CD4-positive, alpha-beta memory T cell (primary cell): ENCODE measurements at regions not wholly inside any gene's neighbourhood (a gene's known extent, or its start where the extent isn't known, plus 50 kb on each side); places are given as distances from the start of the nearest gene placed in this dataset.

ENCODE experiments used
- CTCF ChIA-PET: fragments of 350-600 bp; sonication (Branson Sonifier 250); formaldehyde crosslinking; loops from one replicate; lab custom pipeline; 2021; ENCODE audit warnings: inconsistent platforms; ENCODE audit not compliant: partially characterized antibody; lab: Charles Lee
- POLR2A ChIA-PET: fragments of 350-600 bp; sonication (Branson Sonifier 250); formaldehyde crosslinking; loops from one replicate; lab custom pipeline; 2021; ENCODE audit not compliant: partially characterized antibody; lab: Charles Lee
- DNase-seq, 5 donors: peaks; one replicate each; pipeline versions ENCODE4 v3.0.0 to v3.0.0-alpha.2; 2020 to 2022; ENCODE audit warnings: mixed read lengths in 1 of 5
- H3K27ac ChIP-seq: one replicate; pipeline ENCODE4 v1.7.0; 2013; ENCODE audit warnings: low read depth, low read length
- H3K27me3 ChIP-seq: 2 replicates; pipeline ENCODE4 v1.7.0; 2013; ENCODE audit warnings: mild to moderate bottlenecking, low read length, moderate library complexity; ENCODE audit not compliant: insufficient read depth
- H3K36me3 ChIP-seq: 2 replicates; pipeline ENCODE4 v1.7.0; 2013; ENCODE audit warnings: mild to moderate bottlenecking, low read length, moderate library complexity; ENCODE audit not compliant: insufficient read depth
- H3K4me1 ChIP-seq: 2 replicates; pipeline ENCODE4 v1.7.0; 2013; ENCODE audit warnings: mild to moderate bottlenecking, low read length, moderate library complexity; ENCODE audit not compliant: insufficient read depth
- H3K4me3 ChIP-seq, 2 donors: one replicate each; pipeline ENCODE4 v1.7.0; 2013; ENCODE audit warnings: low read length in 2 of 2, mild to moderate bottlenecking in 1 of 2
- H3K9me3 ChIP-seq, 2 donors: one replicate each; pipeline ENCODE4 v1.7.0; 2013; ENCODE audit warnings: low read length in 2 of 2, control low read depth in 1 of 2; ENCODE audit not compliant: control insufficient read depth in 1 of 2
- H3K27ac Mint-ChIP-seq, 7 donors: one replicate each; pipeline ENCODE4 v1.8.0; 2020 to 2021; ENCODE audit warnings: mixed read lengths in 7 of 7, mild to moderate bottlenecking in 6 of 7, inconsistent platforms in 3 of 7, moderate library complexity in 3 of 7
- H3K27me3 Mint-ChIP-seq, 2 donors: one replicate each; pipeline ENCODE4 v1.8.0; 2020 to 2021; ENCODE audit warnings: mixed read lengths in 2 of 2
- H3K36me3 Mint-ChIP-seq, 2 donors: one replicate each; pipeline ENCODE4 v1.8.0; 2020 to 2021; ENCODE audit warnings: mixed read lengths in 2 of 2, inconsistent platforms in 1 of 2, mild to moderate bottlenecking in 1 of 2
- H3K4me1 Mint-ChIP-seq, 4 donors: one replicate each; pipeline ENCODE4 v1.8.0; 2020 to 2021; ENCODE audit warnings: mixed read lengths in 4 of 4, mild to moderate bottlenecking in 1 of 4
- H3K4me3 Mint-ChIP-seq, 8 donors: one replicate each; pipeline ENCODE4 v1.8.0; 2020 to 2021; ENCODE audit warnings: mixed read lengths in 8 of 8, mild to moderate bottlenecking in 7 of 8, moderate library complexity in 6 of 8, inconsistent platforms in 3 of 8
- H3K9me3 Mint-ChIP-seq, 8 donors: one replicate each; pipeline ENCODE4 v1.8.0; 2020 to 2021; ENCODE audit warnings: mixed read lengths in 8 of 8, mild to moderate bottlenecking in 5 of 8, inconsistent platforms in 3 of 8, moderate library complexity in 1 of 8
- intact Hi-C: fragments of 100-400 bp; cut with micrococcal nuclease; formaldehyde crosslinking; loops from one replicate; pipeline ENCODE4 v1.15.1; 2023

DNA sequence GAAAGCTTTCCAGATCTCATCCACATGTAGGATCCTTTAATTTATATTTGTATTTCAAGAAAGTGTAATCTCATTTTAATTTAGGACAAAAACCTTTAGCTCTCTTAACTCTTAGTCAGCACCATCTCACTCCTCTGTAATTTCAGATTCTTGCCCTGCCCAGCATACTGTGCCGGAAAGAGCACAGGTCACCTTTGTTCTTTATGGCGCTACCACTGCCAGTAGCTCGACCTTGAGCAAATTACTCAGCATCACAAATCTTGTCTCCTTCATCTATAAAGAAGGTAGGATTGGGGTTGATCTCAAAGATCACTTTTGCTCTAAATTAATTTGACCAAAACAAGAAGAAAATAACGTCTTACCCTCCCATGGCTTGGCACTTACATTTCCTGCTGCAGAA, 56.1 kb upstream of the ZC3H11B start:
- no peak overlapping the region for H3K27ac Mint-ChIP-seq
- POLR2A ChIA-PET = no interaction called here
- no peak overlapping the region for H3K4me3 Mint-ChIP-seq
- no peak overlapping the region for H3K27ac ChIP-seq
- CTCF ChIA-PET = no interaction called here
- peaks cover 0 to 6% (median 0%) of the 10 kb centered on the region in 8 donors for H3K9me3 Mint-ChIP-seq
- H3K4me3 ChIP-seq = no peak overlapping the region
- intact Hi-C loops = no loop called here
- H3K36me3 Mint-ChIP-seq = no peaks in the 10 kb centered on the region
- no peaks in the 10 kb centered on the region for H3K27me3 ChIP-seq
- H3K4me1 Mint-ChIP-seq = no peaks in the 10 kb centered on the region
- H3K9me3 ChIP-seq = no peaks in the 10 kb centered on the region
- H3K27me3 Mint-ChIP-seq = peaks cover 0 to 2% of the 10 kb centered on the region in 2 donors
- no peaks in the 10 kb centered on the region for H3K36me3 ChIP-seq
- no peaks in the 10 kb centered on the region for H3K4me1 ChIP-seq
- DNase-seq = no peak

DNA sequence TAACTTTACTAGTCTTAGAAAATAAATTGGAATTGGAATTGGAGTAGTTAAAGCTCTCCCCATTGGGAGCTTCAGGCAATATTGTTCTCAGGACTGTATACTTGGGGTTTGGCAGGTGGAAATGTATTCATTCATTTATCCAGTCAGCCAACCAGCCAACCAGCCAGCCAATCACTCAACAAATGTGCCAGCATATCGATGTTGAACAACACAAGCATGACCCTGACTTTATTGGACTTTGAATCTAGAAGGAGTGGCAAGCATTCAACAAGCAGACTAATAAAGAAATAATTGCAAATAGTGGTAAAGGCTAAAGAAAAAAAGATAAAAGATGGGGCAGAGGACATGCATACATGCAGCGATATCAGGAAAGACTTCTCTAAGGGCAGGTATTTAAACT, 55.5 kb upstream of the ZC3H11B start:
- intact Hi-C loops = no loop called here
- no peak overlapping the region for H3K4me3 Mint-ChIP-seq
- Histone ChIP-seq H3K4me1 (no peaks in the 10 kb centered on the region), H3K27ac (no peak overlapping the region), H3K4me3 (no peak overlapping the region), H3K27me3 (no peaks in the 10 kb centered on the region), H3K36me3 (no peaks in the 10 kb centered on the region), H3K9me3 (no peaks in the 10 kb centered on the region)
- no peak for DNase-seq
- H3K27me3 Mint-ChIP-seq = peaks cover 2 to 3% of the 10 kb centered on the region in 2 donors
- ChIA-PET POLR2A (no interaction called here), CTCF (no interaction called here)
- H3K36me3 Mint-ChIP-seq = no peaks in the 10 kb centered on the region
- no peaks in the 10 kb centered on the region for H3K4me1 Mint-ChIP-seq
- no peak overlapping the region for H3K27ac Mint-ChIP-seq
- peaks cover 0 to 6% (median 0%) of the 10 kb centered on the region in 8 donors for H3K9me3 Mint-ChIP-seq

DNA sequence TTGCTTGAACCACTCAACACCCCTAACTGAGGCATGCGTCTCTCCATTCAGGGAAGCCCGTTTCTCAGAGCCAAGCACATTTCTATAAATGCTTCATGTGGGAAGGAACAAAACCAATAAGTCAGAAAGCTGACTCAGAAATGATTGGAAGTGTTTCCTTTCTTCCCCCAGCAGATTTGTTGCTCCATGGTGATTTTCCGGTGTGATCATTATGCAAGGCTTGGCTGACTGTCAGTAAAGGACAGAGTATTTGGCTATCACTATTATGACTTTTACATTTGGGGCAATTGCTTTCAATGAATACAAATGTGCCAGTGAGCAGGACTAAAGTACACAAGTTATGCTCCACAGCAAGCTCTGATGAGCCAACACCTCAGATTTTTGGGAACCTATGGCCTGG, 53.3 kb upstream of the ZC3H11B start:
- H3K27ac ChIP-seq = no peak overlapping the region
- Mint-ChIP-seq H3K36me3 (no peaks in the 10 kb centered on the region), H3K27ac (peak overlapping the region in 1 of 7 donors; percentile 24), H3K27me3 (peaks cover 3 to 4% of the 10 kb centered on the region in 2 donors), H3K9me3 (peaks cover 0 to 7% (median 0%) of the 10 kb centered on the region in 8 donors), H3K4me3 (no peak overlapping the region), H3K4me1 (peaks cover 0 to 6% (median 2%) of the 10 kb centered on the region in 4 donors)
- no peaks in the 10 kb centered on the region for H3K9me3 ChIP-seq
- no peaks in the 10 kb centered on the region for H3K27me3 ChIP-seq
- intact Hi-C loops = no loop called here
- H3K4me3 ChIP-seq = no peak overlapping the region
- POLR2A ChIA-PET = no interaction called here
- no peaks in the 10 kb centered on the region for H3K36me3 ChIP-seq
- H3K4me1 ChIP-seq = no peaks in the 10 kb centered on the region
- CTCF ChIA-PET = no interaction called here
- no peak for DNase-seq

DNA sequence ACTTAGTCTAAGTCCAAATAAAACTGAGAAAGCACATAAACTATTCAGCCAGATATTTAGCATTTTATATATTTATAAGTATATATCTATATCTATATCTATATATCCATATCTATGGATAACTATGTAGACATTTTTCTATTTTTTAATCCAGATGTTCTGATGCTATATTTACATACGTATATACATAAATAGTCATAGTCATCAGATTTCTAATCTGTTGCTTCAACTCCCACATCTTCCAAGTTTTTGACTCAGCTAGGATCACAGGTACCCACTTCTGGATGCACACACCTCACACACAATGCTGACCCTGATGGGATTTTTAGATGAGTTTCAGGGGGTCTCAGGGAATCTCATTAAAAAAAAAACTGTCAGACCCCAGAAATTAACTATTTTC, 52.2 kb upstream of the ZC3H11B start:
- no peak for DNase-seq
- Histone ChIP-seq H3K4me1 (no peaks in the 10 kb centered on the region), H3K9me3 (no peaks in the 10 kb centered on the region), H3K4me3 (no peak overlapping the region), H3K27ac (no peak overlapping the region), H3K27me3 (peaks cover 4% of the 10 kb centered on the region), H3K36me3 (no peaks in the 10 kb centered on the region)
- CTCF ChIA-PET = no interaction called here
- Mint-ChIP-seq H3K9me3 (peaks cover 0 to 5% (median under 1%) of the 10 kb centered on the region in 8 donors), H3K27me3 (peaks cover 3 to 7% of the 10 kb centered on the region in 2 donors), H3K36me3 (no peaks in the 10 kb centered on the region), H3K4me1 (peaks cover 0 to 8% (median 3%) of the 10 kb centered on the region in 4 donors), H3K4me3 (no peak overlapping the region), H3K27ac (no peak overlapping the region)
- POLR2A ChIA-PET = no interaction called here
- intact Hi-C loops = no loop called here

DNA sequence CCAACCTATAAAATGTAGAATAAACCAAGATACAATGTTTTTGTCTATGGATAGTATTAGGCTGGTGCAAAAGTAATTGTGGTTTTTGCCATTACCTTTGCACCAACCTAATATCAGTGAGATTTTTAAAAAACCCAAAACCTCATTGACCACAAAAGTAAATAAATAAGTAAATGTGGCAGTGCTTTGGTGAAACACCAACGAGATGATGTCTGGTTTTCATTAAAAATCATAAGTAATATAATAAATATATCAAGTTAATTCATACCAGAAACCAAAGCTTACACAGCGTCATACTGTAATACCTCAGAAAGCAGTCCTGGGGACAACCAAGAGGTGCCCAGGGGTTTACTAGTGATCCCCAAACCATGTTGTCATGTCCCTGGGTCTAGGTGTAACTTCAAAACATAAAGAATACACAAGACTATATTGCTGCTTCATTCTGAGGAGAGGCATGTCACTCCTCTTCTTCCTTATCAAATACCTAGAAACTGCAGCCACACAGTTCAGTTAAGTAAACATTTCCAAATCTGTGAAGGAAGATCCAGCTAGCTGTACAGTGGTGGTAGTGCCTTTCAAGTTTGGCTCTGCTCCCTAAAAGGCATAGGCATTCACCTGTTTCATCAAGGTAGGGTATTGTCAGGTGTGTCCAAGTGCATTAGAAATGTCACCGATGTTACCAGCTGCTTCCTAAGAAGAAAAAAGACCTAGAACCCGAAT, 51.6 kb upstream of the ZC3H11B start:
- Histone ChIP-seq H3K36me3 (no peaks in the 10 kb centered on the region), H3K9me3 (no peaks in the 10 kb centered on the region), H3K27ac (no peak overlapping the region), H3K27me3 (peaks cover 4% of the 10 kb centered on the region), H3K4me3 (no peak overlapping the region), H3K4me1 (no peaks in the 10 kb centered on the region)
- Mint-ChIP-seq H3K9me3 (peaks cover 0 to 4% (median 2%) of the 10 kb centered on the region in 8 donors), H3K4me1 (peaks cover 0 to 8% (median 3%) of the 10 kb centered on the region in 4 donors), H3K27ac (no peak overlapping the region), H3K27me3 (peaks cover 3 to 7% of the 10 kb centered on the region in 2 donors), H3K36me3 (no peaks in the 10 kb centered on the region), H3K4me3 (no peak overlapping the region)
- CTCF ChIA-PET = no interaction called here
- DNase-seq = no peak
- POLR2A ChIA-PET = no interaction called here
- intact Hi-C loops = no loop called here
